Coronary artery (tissue), 2 donors: ENCODE measurements at regions not wholly inside any gene's neighbourhood (a gene's known extent, or its start where the extent isn't known, plus 50 kb on each side); places are given as distances from the start of the nearest gene placed in this dataset.

Experiments
- DNase-seq: peaks from one replicate; pipeline ENCODE4 v3.0.0-alpha.2; 2017; ENCODE audit warnings: low spot score
- H3K27ac ChIP-seq, 2 donors: fragments of 200-600 bp; sonication (generic); one replicate each; pipeline ENCODE4 v1.5.1; 2016 to 2019
- H3K4me3 ChIP-seq: fragments of 200-600 bp; sonication (generic); 2 replicates; pipeline ENCODE4 v1.5.1; 2016; ENCODE audit warnings: mild to moderate bottlenecking, moderate library complexity
- CTCF ChIP-seq: fragments of 200-600 bp; sonication (generic); IDR thresholded peaks from one replicate; pipeline ENCODE4 v1.5.1; 2019; ENCODE audit warnings: antibody characterized with exemption

- Histone ChIP-seq H3K27ac (no peak overlapping the region), H3K4me3 (no peak overlapping the region)
- TF ChIP-seq CTCF: no peak
- no peak for DNase-seq
Observed at GRCh38 chr16:61083711-61084110, 952.5 kb downstream of the CDH8 start.

- no peak for TF ChIP-seq CTCF
- DNase-seq: no peak
Observed at GRCh38 chr16:61074324-61074723, 961.9 kb downstream of the CDH8 start.

GRCh38 chr16:61057635-61058034 is 978.6 kb downstream of the CDH8 start:
- DNase-seq: no peak
- Histone ChIP-seq H3K27ac (no peak overlapping the region), H3K4me3 (no peak overlapping the region)
- no peak for TF ChIP-seq CTCF

More at GRCh38 chr16:61074324-61074723, 961.9 kb downstream of the CDH8 start:
- H3K27ac ChIP-seq: no peak overlapping the region
- H3K4me3 ChIP-seq: no peak overlapping the region

- H3K4me3 ChIP-seq: no peak overlapping the region
- no peak for TF ChIP-seq CTCF
- DNase-seq: no peak
- no peak overlapping the region for H3K27ac ChIP-seq
Observed at GRCh38 chr16:61050547-61050946, 985.7 kb downstream of the CDH8 start.

GRCh38 chr16:61045931-61046330 is 990.3 kb downstream of the CDH8 start:
- DNase-seq: no peak
- no peak overlapping the region for H3K4me3 ChIP-seq
- no peak overlapping the region for H3K27ac ChIP-seq
- no peak for TF ChIP-seq CTCF

- no peak overlapping the region for H3K4me3 ChIP-seq
- no peak overlapping the region for H3K27ac ChIP-seq
- DNase-seq: no peak
- TF ChIP-seq CTCF: no peak
Observed at GRCh38 chr16:61042737-61043136, 993.5 kb downstream of the CDH8 start.

- TF ChIP-seq CTCF: no peak
- Histone ChIP-seq H3K4me3 (no peak overlapping the region), H3K27ac (no peak overlapping the region)
- no peak for DNase-seq
Observed at GRCh38 chr16:61030616-61031015, 1005.6 kb downstream of the CDH8 start.
